HepG2 (cell line): ENCODE measurements at regions not wholly inside any gene's neighbourhood (a gene's known extent, or its start where the extent isn't known, plus 50 kb on each side); places are given as distances from the start of the nearest gene placed in this dataset.

Experiments used
- ATAC-seq: fragments of 200-7000 bp; cut with Tn5 transposase; 3 replicates; pipeline ENCODE4 v1.9.1; 2020; ENCODE audit warnings: mild to moderate bottlenecking, moderate library complexity
- BruUV-seq: library from RNA; stranded (reverse); fragments of 400-500 nt; replicated peaks from 2 replicates; lab custom pipeline; 2021; lab: Mats Ljungman, UMichigan
- CTCF ChIA-PET: fragments of 300-600 bp; formaldehyde crosslinking; extraction: SDS; loops from one replicate; lab custom pipeline; 2021; ENCODE audit warnings: low total read pairs, inconsistent platforms, low intra/inter-chr PET ratio; lab: Yijun Ruan, JAX
- POLR2A ChIA-PET: fragments of 350-600 bp; sonication (Branson Sonifier 250); formaldehyde crosslinking; loops from one replicate; lab custom pipeline; 2020; ENCODE audit warnings: antibody characterized with exemption, inconsistent platforms; lab: Yijun Ruan, JAX
- DNase-seq: peaks from one replicate; pipeline ENCODE4 v3.0.0-alpha.2; 2015; ENCODE audit warnings: low spot score
- FAIRE-seq: peaks from 3 replicates; lab custom pipeline; 2011; peaks lifted over from hg19 to GRCh38; lab: Jason Lieb, UNC
- H2AFZ ChIP-seq: one replicate; pipeline ENCODE4 v1.6.1; 2011; ENCODE audit warnings: low read length, inconsistent platforms
- H3K27ac ChIP-seq: fragments of 300-600 bp; 3 replicates; pipeline ENCODE4 v1.8.0; 2011; ENCODE audit warnings: mixed run types, mild to moderate bottlenecking, mixed read lengths, low read length, inconsistent platforms; ENCODE audit not compliant: insufficient read depth; ENCODE audit errors: extremely low read length
- H3K27me3 ChIP-seq, 2 experiments: fragments of 200-600 bp in 1 of 2; 2 replicates in 1 of 2; 3 replicates in 1 of 2; pipeline versions ENCODE4 v1.6.0 to v1.8.0; 2011; ENCODE audit warnings: low read length in 2 of 2, mild to moderate bottlenecking in 2 of 2, moderate library complexity in 2 of 2, inconsistent platforms in 1 of 2; ENCODE audit not compliant: insufficient read depth in 2 of 2, control insufficient read depth in 1 of 2
- H3K36me3 ChIP-seq, 2 experiments: fragments of 200-600 bp in 1 of 2; replicated peaks in 1 of 2; 2 replicates in 1 of 2; 3 replicates in 1 of 2; pipeline versions ENCODE4 v1.5.1 to v1.8.0; 2011; ENCODE audit warnings: low read length in 2 of 2, inconsistent platforms in 1 of 2; ENCODE audit not compliant: insufficient read depth in 2 of 2, control insufficient read depth in 1 of 2
- H3K4me1 ChIP-seq: 2 replicates; pipeline ENCODE4 v1.5.1; 2012; ENCODE audit warnings: low read length, inconsistent platforms; ENCODE audit not compliant: insufficient read depth
- H3K4me2 ChIP-seq: 2 replicates; pipeline ENCODE4 v1.6.0; 2011; ENCODE audit warnings: low read depth, low read length, inconsistent platforms
- H3K4me3 ChIP-seq, 3 experiments: fragments of 200-600 bp in 1 of 3; sonication (generic), shearing (Covaris generic) in 1 of 3; replicated peaks in 1 of 3; 2 replicates each; pipeline ENCODE4 v1.5.1; 2011 to 2016; ENCODE audit warnings: low read length in 3 of 3, inconsistent platforms in 2 of 3, low read depth in 2 of 3, mild to moderate bottlenecking in 2 of 3, control low read depth in 1 of 3, mixed read lengths in 1 of 3; ENCODE audit not compliant: insufficient read depth in 1 of 3
- H3K79me2 ChIP-seq: one replicate; pipeline ENCODE4 v1.6.1; 2011; ENCODE audit warnings: low read length, inconsistent platforms; ENCODE audit not compliant: insufficient read depth
- H3K9ac ChIP-seq: 2 replicates; pipeline ENCODE4 v1.6.0; 2011; ENCODE audit warnings: mild to moderate bottlenecking, low read depth, low read length, inconsistent platforms; ENCODE audit not compliant: insufficient read depth
- H3K9me3 ChIP-seq: 2 replicates; pipeline ENCODE4 v1.5.1; 2012; ENCODE audit warnings: mild to moderate bottlenecking, low read length
- H4K20me1 ChIP-seq: 2 replicates; pipeline ENCODE4 v1.6.0; 2011; ENCODE audit warnings: inconsistent platforms, mild to moderate bottlenecking, low read length, moderate library complexity; ENCODE audit not compliant: insufficient read depth
- KDM1A ChIP-seq: IDR thresholded peaks from 2 replicates; pipeline ENCODE4 v1.6.1; 2016; ENCODE audit warnings: missing compliant biosample characterization
- NFAT5 ChIP-seq: sonication (generic); formaldehyde crosslinking; IDR thresholded peaks from 2 replicates; pipeline ENCODE4 v1.4.0; 2020; ENCODE audit warnings: missing genetic modification reagents
- NFKBIZ ChIP-seq: IDR thresholded peaks from 2 replicates; pipeline ENCODE4 v1.6.1; 2018; ENCODE audit warnings: missing genetic modification reagents, missing compliant biosample characterization
- ZBTB14 ChIP-seq: sonication (generic); formaldehyde crosslinking; IDR thresholded peaks from 2 replicates; pipeline ENCODE4 v1.4.0; 2020; ENCODE audit warnings: missing genetic modification reagents
- ZNF138 ChIP-seq: sonication (generic); formaldehyde crosslinking; IDR thresholded peaks from 2 replicates; pipeline ENCODE4 v1.5.0; 2020; ENCODE audit warnings: mild to moderate bottlenecking, low read depth, missing genetic modification reagents
- ZNF18 ChIP-seq: sonication (generic); formaldehyde crosslinking; IDR thresholded peaks from 2 replicates; pipeline ENCODE4 v1.8.0; 2022; ENCODE audit warnings: mild to moderate bottlenecking, missing genetic modification reagents; ENCODE audit not compliant: insufficient replicate concordance
- WGBS: methylation state at CpG from one replicate; pipeline ENCODE4 v1.1.6; 2017; ENCODE audit warnings: low lambda C conversion rate; 5-methylcytosine and 5-hydroxymethylcytosine counted together
- in situ Hi-C: cut with HindIII; loops from 2 replicates; pipeline ENCODE4 v1.10.0; 2017; ENCODE audit warnings: low pct_unique_long_range_greater_than_20kb; ENCODE audit not compliant: extremely low pct_ligation_motif_present
- intact Hi-C: fragments of 100-400 bp; cut with micrococcal nuclease; formaldehyde crosslinking; loops from one replicate; pipeline ENCODE4 v1.10.0; 2022; ENCODE audit not compliant: unreplicated experiment

- no peak for ATAC-seq
- no peak overlapping the region for H3K4me2 ChIP-seq
- intact Hi-C loops (no loop called here), in situ Hi-C loops (no loop called here)
- no peak overlapping the region for H3K9ac ChIP-seq
- no peaks in the 10 kb centered on the region for H4K20me1 ChIP-seq
- no peak for DNase-seq
- H3K9me3 ChIP-seq = peaks cover 27% of the 10 kb centered on the region
- TF ChIP-seq NFKBIZ (CRISPR knock-in tag) (no peak), NFAT5 (CRISPR knock-in tag) (no peak), ZNF138 (CRISPR knock-in tag) (no peak), ZNF18 (no peak), KDM1A (CRISPR knock-in tag) (no peak), ZBTB14 (no peak)
- ChIA-PET POLR2A (no interaction called here), CTCF (no interaction called here)
- BruUV-seq = no TSS peak
- H3K79me2 ChIP-seq = no peaks in the 10 kb centered on the region
- H3K27me3 ChIP-seq = no peaks in the 10 kb centered on the region
- FAIRE-seq = no peak
- no peak overlapping the region for H2AFZ ChIP-seq
- no peaks in the 10 kb centered on the region for H3K4me1 ChIP-seq
- no peak overlapping the region for H3K4me3 ChIP-seq
- no peaks in the 10 kb centered on the region for H3K36me3 ChIP-seq
- no peak overlapping the region for H3K27ac ChIP-seq
- 2% methylated on average over 3 of the region's 3 CpGs for WGBS
Measured at GRCh38 chr4:27930291-27930690, 1069.7 kb downstream of the STIM2 start.
